Thyroid gland (tissue), 4 donors: ENCODE measurements at regions not wholly inside any gene's neighbourhood (a gene's known extent, or its start where the extent isn't known, plus 50 kb on each side); places are given as distances from the start of the nearest gene placed in this dataset.

Experiments used
- CTCF ChIP-seq, 6 experiments: fragments of 200-600 bp in 3 of 6; fragments of 450-650 bp in 3 of 6; sonication (generic) in 3 of 6; IDR thresholded peaks; one replicate each; pipeline ENCODE4 v1.5.1; 2016 to 2019; ENCODE audit warnings: antibody characterized with exemption in 6 of 6, mild to moderate bottlenecking in 2 of 6, inconsistent platforms in 1 of 6, moderate library complexity in 1 of 6
- POLR2A ChIP-seq, 2 donors: fragments of 450-650 bp; IDR thresholded peaks; one replicate each; pipeline ENCODE4 v1.6.1; 2017; ENCODE audit warnings: antibody characterized with exemption in 2 of 2, mild to moderate bottlenecking in 2 of 2, moderate library complexity in 1 of 2

GRCh38 chr6:11424395-11425034 lies 113.0 kb upstream of the TMEM170B start:
- TF ChIP-seq CTCF (IDR thresholded peaks at IDR 0.05) (no peak), POLR2A (IDR thresholded peaks at IDR 0.05) (peak in 1 of 2 donors; percentile 42)
